Parathyroid adenoma (tissue), 2 donors: ENCODE measurements at regions not wholly inside any gene's neighbourhood (a gene's known extent, or its start where the extent isn't known, plus 50 kb on each side); places are given as distances from the start of the nearest gene placed in this dataset.

Experiments
- H2AFZ ChIP-seq: fragments of 300-600 bp; sonication (generic); one replicate; pipeline ENCODE4 v1.7.0; 2017; ENCODE audit warnings: antibody characterized with exemption, mild to moderate bottlenecking
- H3K27ac ChIP-seq: fragments of 300-600 bp; sonication (generic); one replicate; pipeline ENCODE4 v1.7.0; 2017
- H3K27me3 ChIP-seq: fragments of 300-600 bp; sonication (generic); one replicate; pipeline ENCODE4 v1.7.0; 2017; ENCODE audit warnings: low read length; ENCODE audit not compliant: control insufficient read depth, insufficient read depth
- H3K36me3 ChIP-seq: fragments of 300-600 bp; sonication (generic); one replicate; pipeline ENCODE4 v1.7.0; 2017; ENCODE audit warnings: low read length; ENCODE audit not compliant: control insufficient read depth, insufficient read depth
- H3K4me1 ChIP-seq: fragments of 300-600 bp; sonication (generic); one replicate; pipeline ENCODE4 v1.7.0; 2017; ENCODE audit warnings: control low read depth
- H3K4me2 ChIP-seq: fragments of 300-600 bp; sonication (generic); one replicate; pipeline ENCODE4 v1.7.0; 2017; ENCODE audit warnings: low read length
- H3K4me3 ChIP-seq: fragments of 300-600 bp; sonication (generic); one replicate; pipeline ENCODE4 v1.7.0; 2017; ENCODE audit warnings: low read depth, low read length
- H3K79me2 ChIP-seq: fragments of 300-600 bp; sonication (generic); one replicate; pipeline ENCODE4 v1.7.0; 2017; ENCODE audit warnings: control low read depth
- H3K9ac ChIP-seq: fragments of 300-600 bp; sonication (generic); one replicate; pipeline ENCODE4 v1.7.0; 2017; ENCODE audit warnings: mild to moderate bottlenecking
- H3K9me3 ChIP-seq: fragments of 300-600 bp; sonication (generic); one replicate; pipeline ENCODE4 v1.7.0; 2017; ENCODE audit warnings: low read length; ENCODE audit not compliant: control insufficient read depth
- CTCF ChIP-seq: fragments of 300-600 bp; sonication (generic); IDR thresholded peaks from one replicate; pipeline ENCODE4 v1.7.0; 2017; ENCODE audit warnings: antibody characterized with exemption, mild to moderate bottlenecking
- donor health status: primary hyperparathyroidism.

GRCh38 chr6:141254336-141254735 is 878.4 kb upstream of the GJE1 start:
- Histone ChIP-seq H3K4me1 (peaks cover 2% of the 10 kb centered on the region), H3K4me2 (no peak overlapping the region), H3K4me3 (no peak overlapping the region), H2AFZ (no peak overlapping the region), H3K36me3 (no peaks in the 10 kb centered on the region), H3K79me2 (no peaks in the 10 kb centered on the region), H3K27ac (no peak overlapping the region), H3K9ac (no peak overlapping the region), H3K27me3 (no peaks in the 10 kb centered on the region), H3K9me3 (no peaks in the 10 kb centered on the region)
- TF ChIP-seq CTCF = no peak

- Histone ChIP-seq H3K27me3 (no peaks in the 10 kb centered on the region), H3K36me3 (no peaks in the 10 kb centered on the region), H3K9me3 (no peaks in the 10 kb centered on the region), H2AFZ (peak overlapping the region; percentile 66), H3K4me1 (peaks cover 2% of the 10 kb centered on the region), H3K9ac (no peak overlapping the region), H3K4me2 (no peak overlapping the region), H3K4me3 (no peak overlapping the region), H3K27ac (peak overlapping the region; percentile 4), H3K79me2 (no peaks in the 10 kb centered on the region)
- TF ChIP-seq CTCF = no peak
Observed at GRCh38 chr6:141252828-141253608, 879.7 kb upstream of the GJE1 start.

GRCh38 chr6:141251286-141251685 is 881.4 kb upstream of the GJE1 start:
- no peaks in the 10 kb centered on the region for H3K79me2 ChIP-seq
- no peak overlapping the region for H3K4me2 ChIP-seq
- H3K36me3 ChIP-seq = no peaks in the 10 kb centered on the region
- no peak overlapping the region for H2AFZ ChIP-seq
- no peak for TF ChIP-seq CTCF
- no peak overlapping the region for H3K27ac ChIP-seq
- H3K4me1 ChIP-seq = peaks cover 2% of the 10 kb centered on the region
- H3K9me3 ChIP-seq = no peaks in the 10 kb centered on the region
- H3K27me3 ChIP-seq = no peaks in the 10 kb centered on the region
- H3K9ac ChIP-seq = no peak overlapping the region
- no peak overlapping the region for H3K4me3 ChIP-seq

- no peak overlapping the region for H2AFZ ChIP-seq
- H3K79me2 ChIP-seq = no peaks in the 10 kb centered on the region
- H3K4me2 ChIP-seq = no peak overlapping the region
- H3K9ac ChIP-seq = no peak overlapping the region
- H3K9me3 ChIP-seq = no peaks in the 10 kb centered on the region
- H3K4me1 ChIP-seq = peaks cover 2% of the 10 kb centered on the region
- H3K27me3 ChIP-seq = no peaks in the 10 kb centered on the region
- H3K4me3 ChIP-seq = no peak overlapping the region
- H3K27ac ChIP-seq = no peak overlapping the region
- TF ChIP-seq CTCF = no peak
- no peaks in the 10 kb centered on the region for H3K36me3 ChIP-seq
Observed at GRCh38 chr6:141248021-141248799, 884.5 kb upstream of the GJE1 start.
